Astrocyte (in vitro differentiated cells and primary cell): ENCODE measurements at regions not wholly inside any gene's neighbourhood (a gene's known extent, or its start where the extent isn't known, plus 50 kb on each side); places are given as distances from the start of the nearest gene placed in this dataset.

Experiments
- DNase-seq: peaks from one replicate; pipeline ENCODE4 v3.0.0-alpha.2; 2010; ENCODE audit warnings: low read depth
- FAIRE-seq: peaks from 2 replicates; lab custom pipeline; 2011; peaks lifted over from hg19 to GRCh38; lab: Jason Lieb, UNC
- H2AFZ ChIP-seq: 2 replicates; pipeline ENCODE4 v1.6.0; 2012; ENCODE audit warnings: low read depth, low read length, inconsistent platforms
- H3K27ac ChIP-seq: 2 replicates; pipeline ENCODE4 v1.5.1; 2011; ENCODE audit warnings: low read depth, low read length, inconsistent platforms
- H3K27me3 ChIP-seq: 2 replicates; pipeline ENCODE4 v1.6.0; 2011; ENCODE audit warnings: low read length, inconsistent platforms; ENCODE audit not compliant: insufficient read depth
- H3K36me3 ChIP-seq: 2 replicates; pipeline ENCODE4 v1.5.1; 2011; ENCODE audit warnings: low read length, inconsistent platforms; ENCODE audit not compliant: insufficient read depth
- H3K4me1 ChIP-seq: 2 replicates; pipeline ENCODE4 v1.5.1; 2011; ENCODE audit warnings: low read length, inconsistent platforms; ENCODE audit not compliant: insufficient read depth
- H3K4me2 ChIP-seq: 2 replicates; pipeline ENCODE4 v1.6.0; 2012; ENCODE audit warnings: low read length, inconsistent platforms
- H3K4me3 ChIP-seq: 2 replicates; pipeline ENCODE4 v1.5.1; 2011; ENCODE audit warnings: low read depth, mild to moderate bottlenecking, low read length, inconsistent platforms; ENCODE audit not compliant: insufficient read depth
- H3K79me2 ChIP-seq: 2 replicates; pipeline ENCODE4 v1.6.0; 2012; ENCODE audit warnings: mild to moderate bottlenecking, low read length, inconsistent platforms; ENCODE audit not compliant: insufficient read depth
- H3K9ac ChIP-seq: 2 replicates; pipeline ENCODE4 v1.6.0; 2012; ENCODE audit warnings: mild to moderate bottlenecking, low read length, inconsistent platforms
- H3K9me3 ChIP-seq: 2 replicates; pipeline ENCODE4 v1.5.1; 2012; ENCODE audit warnings: low read depth, mild to moderate bottlenecking, low read length, inconsistent platforms; ENCODE audit not compliant: insufficient read depth
- H4K20me1 ChIP-seq: 2 replicates; pipeline ENCODE4 v1.6.0; 2012; ENCODE audit warnings: low read length, inconsistent platforms; ENCODE audit not compliant: insufficient read depth
- H3K27ac Mint-ChIP-seq: one replicate; pipeline ENCODE4 v1.8.0; 2021; ENCODE audit warnings: mild to moderate bottlenecking, mixed read lengths; ENCODE audit not compliant: unreplicated experiment
- H3K27me3 Mint-ChIP-seq: one replicate; pipeline ENCODE4 v1.8.0; 2021; ENCODE audit warnings: low read depth, mixed read lengths; ENCODE audit not compliant: unreplicated experiment
- H3K36me3 Mint-ChIP-seq: one replicate; pipeline ENCODE4 v1.8.0; 2021; ENCODE audit warnings: low read depth, mixed read lengths; ENCODE audit not compliant: unreplicated experiment
- H3K4me1 Mint-ChIP-seq: one replicate; pipeline ENCODE4 v1.8.0; 2021; ENCODE audit warnings: low read depth, mixed read lengths; ENCODE audit not compliant: unreplicated experiment
- H3K4me3 Mint-ChIP-seq: one replicate; pipeline ENCODE4 v1.8.0; 2021; ENCODE audit warnings: mild to moderate bottlenecking, moderate library complexity, mixed read lengths; ENCODE audit not compliant: unreplicated experiment
- H3K9me3 Mint-ChIP-seq: one replicate; pipeline ENCODE4 v1.8.0; 2021; ENCODE audit warnings: mild to moderate bottlenecking, mixed read lengths; ENCODE audit not compliant: unreplicated experiment
- CTCF ChIP-seq: IDR thresholded peaks from 2 replicates; pipeline ENCODE4 v1.5.1; 2011; ENCODE audit warnings: low read depth, mild to moderate bottlenecking, inconsistent platforms, low read length, moderate library complexity; ENCODE audit not compliant: insufficient read depth
- EZH2 ChIP-seq: IDR thresholded peaks from 2 replicates; pipeline ENCODE4 v1.6.1; 2012; ENCODE audit warnings: mild to moderate bottlenecking, low read length, inconsistent platforms; ENCODE audit not compliant: insufficient read depth

GRCh38 chr2:71944806-71945602, 202.7 kb downstream of the CYP26B1 start:
- TF ChIP-seq CTCF (no peak), EZH2 (no peak)
- no peak overlapping the region for H3K27ac ChIP-seq
- H3K36me3 ChIP-seq: no peaks in the 10 kb centered on the region
- H3K9me3 Mint-ChIP-seq: peaks cover 3% of the 10 kb centered on the region
- no peaks in the 10 kb centered on the region for H4K20me1 ChIP-seq
- H3K9me3 ChIP-seq: no peaks in the 10 kb centered on the region
- no peaks in the 10 kb centered on the region for H3K36me3 Mint-ChIP-seq
- no peak for DNase-seq
- no peak overlapping the region for H3K9ac ChIP-seq
- peaks cover 6% of the 10 kb centered on the region for H3K4me1 Mint-ChIP-seq
- no peak overlapping the region for H3K27ac Mint-ChIP-seq
- peaks cover 2% of the 10 kb centered on the region for H3K27me3 ChIP-seq
- no peak overlapping the region for H2AFZ ChIP-seq
- no peaks in the 10 kb centered on the region for H3K79me2 ChIP-seq
- no peak overlapping the region for H3K4me3 Mint-ChIP-seq
- H3K4me3 ChIP-seq: no peak overlapping the region
- H3K27me3 Mint-ChIP-seq: peaks cover 82% of the 10 kb centered on the region
- no peak for FAIRE-seq
- no peak overlapping the region for H3K4me2 ChIP-seq
- H3K4me1 ChIP-seq: no peaks in the 10 kb centered on the region

GRCh38 chr2:71944183-71944550, 203.5 kb downstream of the CYP26B1 start:
- H3K36me3 Mint-ChIP-seq: no peaks in the 10 kb centered on the region
- Histone ChIP-seq H2AFZ (no peak overlapping the region), H3K4me1 (no peaks in the 10 kb centered on the region), H4K20me1 (no peaks in the 10 kb centered on the region), H3K4me2 (no peak overlapping the region), H3K9me3 (no peaks in the 10 kb centered on the region), H3K4me3 (no peak overlapping the region), H3K27me3 (peaks cover 2% of the 10 kb centered on the region), H3K27ac (no peak overlapping the region), H3K79me2 (no peaks in the 10 kb centered on the region), H3K9ac (no peak overlapping the region), H3K36me3 (no peaks in the 10 kb centered on the region)
- no peak for FAIRE-seq
- H3K4me1 Mint-ChIP-seq: peaks cover 6% of the 10 kb centered on the region
- H3K4me3 Mint-ChIP-seq: no peak overlapping the region
- DNase-seq: no peak
- TF ChIP-seq EZH2 (no peak), CTCF (no peak)
- H3K27ac Mint-ChIP-seq: no peak overlapping the region
- H3K9me3 Mint-ChIP-seq: peaks cover 3% of the 10 kb centered on the region
- peaks cover 79% of the 10 kb centered on the region for H3K27me3 Mint-ChIP-seq
